GM12891 (cell line): ENCODE measurements at regions not wholly inside any gene's neighbourhood (a gene's known extent, or its start where the extent isn't known, plus 50 kb on each side); places are given as distances from the start of the nearest gene placed in this dataset.

Experiments used
- DNase-seq: peaks from one replicate; pipeline ENCODE4 v3.0.0; 2011; ENCODE audit warnings: low spot score; ENCODE audit not compliant: insufficient read length
- FAIRE-seq: peaks from 2 replicates; lab custom pipeline; 2011; peaks lifted over from hg19 to GRCh38; lab: Jason Lieb, UNC
- PAX5 ChIP-seq: IDR thresholded peaks from 2 replicates; pipeline ENCODE4 v1.6.1; 2011; ENCODE audit warnings: low read length, moderate library complexity, mild to moderate bottlenecking; ENCODE audit not compliant: insufficient read depth, severe bottlenecking
- POLR2A ChIP-seq: IDR thresholded peaks from 2 replicates; pipeline ENCODE4 v1.6.1; 2011; ENCODE audit warnings: low read depth, low read length, control low read depth
- POLR2AphosphoS5 ChIP-seq: IDR thresholded peaks from 2 replicates; pipeline ENCODE4 v1.6.1; 2011; ENCODE audit warnings: low read depth, low read length, control low read depth
- POU2F2 ChIP-seq: IDR thresholded peaks from 2 replicates; pipeline ENCODE4 v1.6.1; 2011; ENCODE audit warnings: low read depth, mild to moderate bottlenecking, control low read depth, low read length, moderate library complexity
- SPI1 ChIP-seq: IDR thresholded peaks from 2 replicates; pipeline ENCODE4 v1.6.1; 2011; ENCODE audit warnings: low read depth, low read length, control low read depth
- TAF1 ChIP-seq: IDR thresholded peaks from 2 replicates; pipeline ENCODE4 v1.6.1; 2011; ENCODE audit warnings: low read depth, low read length, control low read depth

GRCh38 chr1:18547460-18547859 lies 66.7 kb downstream of the KLHDC7A start:
- DNase-seq (no peak), FAIRE-seq (no peak)
- TF ChIP-seq PAX5 = no peak
- TF ChIP-seq SPI1 = no peak

GRCh38 chr1:18548643-18549042 lies 67.9 kb downstream of the KLHDC7A start:
- no peak for FAIRE-seq
- DNase-seq = no peak
- no peak for TF ChIP-seq POLR2A
- TF ChIP-seq POU2F2 = no peak
- no peak for TF ChIP-seq PAX5
- no peak for TF ChIP-seq SPI1

DNA sequence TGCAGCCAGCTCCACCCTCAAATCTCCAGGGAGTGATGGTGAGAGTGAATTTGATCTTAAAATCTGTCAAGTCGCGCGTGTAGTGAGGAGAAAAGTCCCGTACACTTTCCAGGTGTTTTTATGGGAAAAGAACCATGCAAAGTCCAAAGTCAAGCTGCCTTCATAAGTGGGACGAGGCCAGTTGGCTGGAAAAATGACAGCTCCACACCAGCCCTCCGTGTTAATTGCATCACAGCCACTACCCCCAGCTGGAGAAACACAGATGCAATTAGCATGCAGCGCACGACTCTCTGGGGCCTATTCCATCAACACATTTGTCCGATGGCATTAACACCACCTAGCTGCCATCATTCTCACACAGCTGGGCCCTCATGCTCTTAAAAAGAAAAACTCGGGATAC lies 68.4 kb downstream of the KLHDC7A start:
- FAIRE-seq (no peak), DNase-seq (no peak)
- TF ChIP-seq POU2F2 = no peak
- TF ChIP-seq TAF1 = no peak
- TF ChIP-seq POLR2AphosphoS5 = no peak
- TF ChIP-seq PAX5 = no peak

DNA sequence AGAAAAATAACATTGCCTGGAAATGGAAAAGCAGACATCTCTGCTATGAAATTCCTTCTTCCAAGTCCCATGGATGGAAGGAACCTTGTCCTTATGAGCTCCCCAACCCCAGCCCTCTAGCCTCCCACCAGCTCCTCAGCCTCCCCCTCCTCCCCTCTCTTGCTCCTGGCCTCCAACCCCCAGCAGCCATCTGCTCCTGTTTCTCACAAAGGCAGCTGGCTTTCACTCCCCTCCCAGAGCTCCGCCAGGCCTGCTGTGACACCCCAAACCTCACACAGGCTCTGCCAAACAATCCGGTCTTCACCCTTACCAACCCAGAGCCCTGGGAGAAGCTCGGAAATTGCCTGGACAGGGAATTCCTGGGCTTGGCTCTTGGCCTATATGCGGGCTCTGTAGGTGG lies 69.2 kb downstream of the KLHDC7A start:
- no peak for TF ChIP-seq POLR2A
- TF ChIP-seq SPI1 = no peak
- TF ChIP-seq POU2F2 = no peak
- no peak for TF ChIP-seq POLR2AphosphoS5
- TF ChIP-seq PAX5 = no peak
- TF ChIP-seq TAF1 = no peak
- DNase-seq (no peak), FAIRE-seq (no peak)

- DNase-seq (no peak), FAIRE-seq (no peak)
- TF ChIP-seq SPI1 = no peak
- TF ChIP-seq POLR2A = no peak
- no peak for TF ChIP-seq POU2F2
- no peak for TF ChIP-seq PAX5
- no peak for TF ChIP-seq POLR2AphosphoS5
- TF ChIP-seq TAF1 = no peak
These were observed 71.9 kb downstream of the KLHDC7A start for GRCh38 chr1:18552631-18553030.

- TF ChIP-seq POLR2AphosphoS5 (no peak), SPI1 (no peak), PAX5 (no peak), TAF1 (no peak), POU2F2 (no peak), POLR2A (no peak)
- FAIRE-seq (no peak), DNase-seq (no peak)
These were observed 72.7 kb downstream of the KLHDC7A start for GRCh38 chr1:18553388-18553787.

GRCh38 chr1:18554099-18554498 lies 73.4 kb downstream of the KLHDC7A start:
- FAIRE-seq (no peak), DNase-seq (no peak)
- TF ChIP-seq PAX5 (no peak), SPI1 (no peak), TAF1 (no peak), POU2F2 (no peak), POLR2AphosphoS5 (no peak), POLR2A (no peak)

- TF ChIP-seq POLR2A = no peak
- no peak for TF ChIP-seq PAX5
- no peak for TF ChIP-seq TAF1
- TF ChIP-seq SPI1 = no peak
- TF ChIP-seq POU2F2 = no peak
- TF ChIP-seq POLR2AphosphoS5 = no peak
- FAIRE-seq = no peak
- DNase-seq = no peak
These were observed 73.9 kb downstream of the KLHDC7A start for GRCh38 chr1:18554597-18554996.

DNA sequence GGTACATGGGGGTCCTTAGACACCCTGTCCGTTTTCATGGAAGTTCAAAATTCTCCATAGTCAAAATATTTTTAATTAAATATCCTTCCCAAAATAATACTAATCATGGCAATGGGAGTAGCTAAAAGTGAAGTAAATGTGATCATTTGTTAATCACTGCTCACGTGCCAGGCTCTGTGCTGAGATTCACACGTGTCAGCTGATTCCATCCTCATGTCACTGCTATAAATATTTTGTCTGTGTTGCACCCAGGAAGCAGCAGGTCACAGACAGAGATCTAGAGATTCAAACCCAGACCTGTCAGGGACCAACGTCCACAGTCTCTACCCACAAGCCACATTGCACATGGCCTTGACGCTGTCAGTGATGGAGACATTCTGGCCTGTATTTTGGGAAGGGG lies 74.3 kb downstream of the KLHDC7A start:
- FAIRE-seq (no peak), DNase-seq (no peak)
- TF ChIP-seq POU2F2 (no peak), POLR2AphosphoS5 (no peak), SPI1 (no peak), PAX5 (no peak)

- no peak for TF ChIP-seq TAF1
- TF ChIP-seq POLR2AphosphoS5 = no peak
- TF ChIP-seq PAX5 = no peak
- TF ChIP-seq POU2F2 = no peak
- no peak for TF ChIP-seq SPI1
- no peak for TF ChIP-seq POLR2A
- no peak for DNase-seq
- FAIRE-seq = no peak
These were observed 74.3 kb upstream of the PAX7 start for GRCh38 chr1:18556364-18556763.
